Activated CD4-positive, alpha-beta memory T cell treated with anti-CD3 and anti-CD28 coated beads, Interleukin-2, amount 10 ng/mL, durations not matched to agents 7 days and 5 days (primary cell): ENCODE measurements at regions not wholly inside any gene's neighbourhood (a gene's known extent, or its start where the extent isn't known, plus 50 kb on each side); places are given as distances from the start of the nearest gene placed in this dataset.

Experiments used
- CTCF ChIA-PET: fragments of 350-600 bp; sonication (Branson Sonifier 250); formaldehyde crosslinking; loops from one replicate; lab custom pipeline; 2021; ENCODE audit warnings: antibody characterized with exemption, inconsistent platforms; lab: Charles Lee
- POLR2A ChIA-PET: fragments of 350-600 bp; sonication (Branson Sonifier 250); formaldehyde crosslinking; loops from one replicate; lab custom pipeline; 2021; ENCODE audit warnings: antibody characterized with exemption; lab: Charles Lee
- DNase-seq: peaks from one replicate; pipeline ENCODE4 v3.0.0-alpha.2; 2020
- H3K27ac Mint-ChIP-seq: one replicate; pipeline ENCODE4 v1.8.0; 2021; ENCODE audit warnings: mild to moderate bottlenecking, mixed read lengths
- H3K27me3 Mint-ChIP-seq: one replicate; pipeline ENCODE4 v1.8.0; 2021; ENCODE audit warnings: mixed read lengths
- H3K36me3 Mint-ChIP-seq: one replicate; pipeline ENCODE4 v1.8.0; 2021; ENCODE audit warnings: low read depth, mixed read lengths
- H3K4me1 Mint-ChIP-seq: one replicate; pipeline ENCODE4 v1.8.0; 2021; ENCODE audit warnings: mixed read lengths
- H3K4me3 Mint-ChIP-seq: one replicate; pipeline ENCODE4 v1.8.0; 2021; ENCODE audit warnings: mild to moderate bottlenecking, mixed read lengths
- H3K9me3 Mint-ChIP-seq: one replicate; pipeline ENCODE4 v1.8.0; 2021; ENCODE audit warnings: mixed read lengths

- H3K4me1 Mint-ChIP-seq, result peaks cover 6% of the 10 kb centered on the region
- CTCF ChIA-PET, result interaction anchor here (0.5 kb wide), 1 partner anchor 13 kb away, joined by 3 read pairs; no protein-coding TSS in a partner anchor
- H3K36me3 Mint-ChIP-seq, result no peaks in the 10 kb centered on the region
Observed at GRCh38 chr9:96071815-96072124, 196.3 kb downstream of the ERCC6L2 start.

GRCh38 chr9:96071076-96071814 is 195.8 kb downstream of the ERCC6L2 start:
- CTCF ChIA-PET, result interaction anchor here (0.5 kb wide), 1 partner anchor 13 kb away, joined by 3 read pairs; no protein-coding TSS in a partner anchor

More at GRCh38 chr9:96071815-96072124, 196.3 kb downstream of the ERCC6L2 start:
- Mint-ChIP-seq H3K27me3 (peaks cover 6% of the 10 kb centered on the region), H3K9me3 (no peaks in the 10 kb centered on the region), H3K4me3 (no peak overlapping the region), H3K27ac (no peak overlapping the region)
- DNase-seq, result no peak
- POLR2A ChIA-PET, result no interaction called here

GRCh38 chr9:96069629-96070220 is 194.2 kb downstream of the ERCC6L2 start:
- no peak overlapping the region for H3K27ac Mint-ChIP-seq
- ChIA-PET POLR2A (no interaction called here), CTCF (interaction anchor here (0.7 kb wide), 1 partner anchor 148 kb away, joined by 3 read pairs; no protein-coding TSS in a partner anchor)
- H3K4me3 Mint-ChIP-seq, result no peak overlapping the region
- H3K36me3 Mint-ChIP-seq, result no peaks in the 10 kb centered on the region
- peaks cover under 1% of the 10 kb centered on the region for H3K4me1 Mint-ChIP-seq
- DNase-seq, result no peak
- peaks cover 6% of the 10 kb centered on the region for H3K27me3 Mint-ChIP-seq
- no peaks in the 10 kb centered on the region for H3K9me3 Mint-ChIP-seq

More at GRCh38 chr9:96071076-96071814, 195.8 kb downstream of the ERCC6L2 start:
- Mint-ChIP-seq H3K27me3 (peaks cover 6% of the 10 kb centered on the region), H3K9me3 (no peaks in the 10 kb centered on the region), H3K27ac (no peak overlapping the region), H3K4me1 (peaks cover 6% of the 10 kb centered on the region), H3K36me3 (no peaks in the 10 kb centered on the region), H3K4me3 (no peak overlapping the region)
- POLR2A ChIA-PET, result no interaction called here
- peak; percentile 28 for DNase-seq

- Mint-ChIP-seq H3K9me3 (no peaks in the 10 kb centered on the region), H3K4me1 (no peaks in the 10 kb centered on the region), H3K27ac (no peak overlapping the region), H3K4me3 (no peak overlapping the region), H3K27me3 (peaks cover 6% of the 10 kb centered on the region), H3K36me3 (no peaks in the 10 kb centered on the region)
- POLR2A ChIA-PET, result no interaction called here
- no peak for DNase-seq
- CTCF ChIA-PET, result no interaction called here
Observed at GRCh38 chr9:96068511-96068910, 193.0 kb downstream of the ERCC6L2 start.

GRCh38 chr9:96067600-96067999 is 192.1 kb downstream of the ERCC6L2 start:
- CTCF ChIA-PET, result no interaction called here
- peaks cover 6% of the 10 kb centered on the region for H3K27me3 Mint-ChIP-seq

GRCh38 chr9:96067004-96067403 is 191.5 kb downstream of the ERCC6L2 start:
- Mint-ChIP-seq H3K36me3 (no peaks in the 10 kb centered on the region), H3K27ac (no peak overlapping the region), H3K9me3 (no peaks in the 10 kb centered on the region), H3K4me3 (no peak overlapping the region), H3K27me3 (peaks cover 6% of the 10 kb centered on the region), H3K4me1 (peaks cover 7% of the 10 kb centered on the region)
- POLR2A ChIA-PET, result no interaction called here
- no peak for DNase-seq
- CTCF ChIA-PET, result no interaction called here

More at GRCh38 chr9:96067600-96067999, 192.1 kb downstream of the ERCC6L2 start:
- POLR2A ChIA-PET, result no interaction called here
- Mint-ChIP-seq H3K9me3 (no peaks in the 10 kb centered on the region), H3K4me3 (no peak overlapping the region), H3K4me1 (peaks cover 2% of the 10 kb centered on the region), H3K27ac (no peak overlapping the region), H3K36me3 (no peaks in the 10 kb centered on the region)
- no peak for DNase-seq

- ChIA-PET POLR2A (no interaction called here), CTCF (no interaction called here)
- DNase-seq, result no peak
- Mint-ChIP-seq H3K4me1 (peaks cover 16% of the 10 kb centered on the region), H3K27ac (no peak overlapping the region), H3K27me3 (peaks cover 6% of the 10 kb centered on the region), H3K4me3 (no peak overlapping the region), H3K9me3 (no peaks in the 10 kb centered on the region), H3K36me3 (no peaks in the 10 kb centered on the region)
Observed at GRCh38 chr9:96065482-96066251, 190.2 kb downstream of the ERCC6L2 start.

- peaks cover 16% of the 10 kb centered on the region for H3K4me1 Mint-ChIP-seq
- H3K9me3 Mint-ChIP-seq, result no peaks in the 10 kb centered on the region
- ChIA-PET POLR2A (no interaction called here), CTCF (no interaction called here)
- no peaks in the 10 kb centered on the region for H3K36me3 Mint-ChIP-seq
- peaks cover 2% of the 10 kb centered on the region for H3K27me3 Mint-ChIP-seq
- H3K4me3 Mint-ChIP-seq, result no peak overlapping the region
- H3K27ac Mint-ChIP-seq, result no peak overlapping the region
- DNase-seq, result no peak
Observed at GRCh38 chr9:96064826-96065481, 189.5 kb downstream of the ERCC6L2 start.

- Mint-ChIP-seq H3K9me3 (no peaks in the 10 kb centered on the region), H3K36me3 (no peaks in the 10 kb centered on the region), H3K4me1 (peaks cover 16% of the 10 kb centered on the region), H3K27ac (no peak overlapping the region), H3K4me3 (no peak overlapping the region), H3K27me3 (no peaks in the 10 kb centered on the region)
- CTCF ChIA-PET, result no interaction called here
- no peak for DNase-seq
- POLR2A ChIA-PET, result no interaction called here
Observed at GRCh38 chr9:96062854-96063253, 187.4 kb downstream of the ERCC6L2 start.

GRCh38 chr9:96062031-96062430 is 186.5 kb downstream of the ERCC6L2 start:
- ChIA-PET CTCF (interaction anchor here (0.6 kb wide), 1 partner anchor 14 kb away, joined by 4 read pairs; no protein-coding TSS in a partner anchor), POLR2A (interaction anchor here (0.9 kb wide), 1 partner anchor 48 kb away, joined by 3 read pairs; no protein-coding TSS in a partner anchor)
- no peak for DNase-seq
- H3K9me3 Mint-ChIP-seq, result peaks cover 4% of the 10 kb centered on the region
- H3K4me1 Mint-ChIP-seq, result peaks cover 19% of the 10 kb centered on the region
- H3K36me3 Mint-ChIP-seq, result no peaks in the 10 kb centered on the region
- H3K27ac Mint-ChIP-seq, result no peak overlapping the region
- no peak overlapping the region for H3K4me3 Mint-ChIP-seq
- H3K27me3 Mint-ChIP-seq, result no peaks in the 10 kb centered on the region

GRCh38 chr9:96061293-96061987 is 185.9 kb downstream of the ERCC6L2 start:
- DNase-seq, result peak; percentile 50
- peaks cover 4% of the 10 kb centered on the region for H3K9me3 Mint-ChIP-seq
- H3K4me1 Mint-ChIP-seq, result peaks cover 19% of the 10 kb centered on the region
- no peaks in the 10 kb centered on the region for H3K27me3 Mint-ChIP-seq
- CTCF ChIA-PET, result interaction anchor here (0.6 kb wide), 1 partner anchor 13 kb away, joined by 4 read pairs; no protein-coding TSS in a partner anchor
- H3K27ac Mint-ChIP-seq, result no peak overlapping the region
- H3K4me3 Mint-ChIP-seq, result no peak overlapping the region
- H3K36me3 Mint-ChIP-seq, result no peaks in the 10 kb centered on the region
- POLR2A ChIA-PET, result interaction anchor here (0.8 to 0.9 kb wide), 2 partner anchors 48 to 334 kb away, joined by 3 read pairs; no protein-coding TSS in a partner anchor

- H3K27me3 Mint-ChIP-seq, result peaks cover 2% of the 10 kb centered on the region
- peaks cover 19% of the 10 kb centered on the region for H3K4me1 Mint-ChIP-seq
- no peak for DNase-seq
- H3K9me3 Mint-ChIP-seq, result peaks cover 8% of the 10 kb centered on the region
- ChIA-PET POLR2A (no interaction called here), CTCF (no interaction called here)
- no peaks in the 10 kb centered on the region for H3K36me3 Mint-ChIP-seq
- H3K4me3 Mint-ChIP-seq, result no peak overlapping the region
- no peak overlapping the region for H3K27ac Mint-ChIP-seq
Observed at GRCh38 chr9:96058218-96058617, 182.7 kb downstream of the ERCC6L2 start.
